KBM-7 (cell line): ENCODE measurements at regions not wholly inside any gene's neighbourhood (a gene's known extent, or its start where the extent isn't known, plus 50 kb on each side); places are given as distances from the start of the nearest gene placed in this dataset.
"Not testable (repeated sequence)": the region's sequence is repeated elsewhere in the genome, so short reads cannot be mapped to it uniquely, and the experiment has no call there.

ENCODE experiments used
- DNase-seq: peaks from one replicate; pipeline ENCODE4 v3.0.0-alpha.2; 2015
- in situ Hi-C: fragments of 300-500 bp; cut with MboI; formaldehyde crosslinking; loops from 2 replicates; pipeline ENCODE4 v1.14.3; 2020; ENCODE audit warnings: low sequenced_read_pairs, low pct_unique_long_range_greater_than_20kb, mixed read lengths

DNA sequence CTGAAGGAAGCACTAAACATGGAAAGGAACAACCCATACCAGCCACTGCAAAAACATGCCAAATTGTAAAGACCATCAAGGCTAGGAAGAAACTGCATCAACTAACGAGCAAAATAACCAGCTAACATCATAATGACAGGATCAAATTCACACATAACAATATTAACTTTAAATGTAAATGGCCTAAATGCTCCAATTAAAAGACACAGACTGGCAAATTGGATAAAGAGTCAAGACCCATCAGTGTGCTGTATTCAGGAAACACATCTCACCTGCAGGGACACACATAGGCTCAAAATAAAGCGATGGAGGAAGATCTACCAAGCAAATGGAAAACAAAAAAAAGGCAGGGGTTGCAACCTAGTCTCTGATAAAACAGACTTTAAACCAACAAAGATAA lies 113.5 kb upstream of the DLG1 start:
- in situ Hi-C loops, DNase-seq: not testable (repeated sequence)

- DNase-seq, in situ Hi-C loops: not testable (repeated sequence)
Measured at GRCh38 chr3:197410170-197410569, 111.8 kb upstream of the DLG1 start.

GRCh38 chr3:197408177-197408957 lies 110.0 kb upstream of the DLG1 start:
- in situ Hi-C loops = no loop called here
- peak; percentile 53 for DNase-seq

DNA sequence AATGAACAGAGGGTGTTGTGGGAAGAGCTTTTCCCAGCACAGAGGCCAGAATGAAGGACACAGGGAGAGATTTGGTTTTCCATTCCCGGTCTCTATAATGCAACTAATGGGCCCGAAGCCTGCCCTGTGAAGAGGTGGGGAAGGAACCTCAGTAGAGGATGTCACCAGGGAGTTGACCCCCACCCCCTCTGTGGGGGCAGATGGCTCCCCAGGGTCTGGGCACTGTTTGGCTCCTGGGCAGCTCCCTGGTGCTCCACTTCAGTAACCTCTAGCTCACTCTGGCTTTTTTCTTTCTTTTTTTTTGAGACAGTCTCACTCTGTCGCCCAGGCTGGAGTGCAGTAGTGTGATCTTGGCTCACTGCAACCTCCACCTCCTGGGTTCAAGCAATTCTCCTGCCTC lies 109.1 kb upstream of the DLG1 start:
- DNase-seq = no peak
- in situ Hi-C loops = no loop called here

DNA sequence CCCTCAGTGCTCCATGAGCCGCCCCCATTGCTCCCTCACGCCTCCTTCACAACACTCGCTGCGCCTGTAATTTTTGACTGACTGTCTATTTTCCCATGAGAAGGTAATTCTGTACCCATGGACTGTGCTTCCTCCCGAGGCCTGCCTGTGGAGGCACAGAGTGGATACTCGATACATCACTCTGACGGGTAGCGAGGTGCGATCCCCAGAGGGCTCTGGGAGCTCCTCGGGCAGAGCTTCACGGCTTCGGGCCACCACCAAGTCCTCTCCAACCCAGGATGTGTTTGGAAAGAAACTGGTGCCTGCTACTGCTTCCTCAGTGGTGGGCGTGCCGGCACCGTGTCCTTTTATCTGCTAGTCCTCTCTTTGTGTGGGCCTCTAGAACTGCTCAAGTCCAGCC lies 108.6 kb upstream of the DLG1 start:
- no peak for DNase-seq
- in situ Hi-C loops = no loop called here

DNA sequence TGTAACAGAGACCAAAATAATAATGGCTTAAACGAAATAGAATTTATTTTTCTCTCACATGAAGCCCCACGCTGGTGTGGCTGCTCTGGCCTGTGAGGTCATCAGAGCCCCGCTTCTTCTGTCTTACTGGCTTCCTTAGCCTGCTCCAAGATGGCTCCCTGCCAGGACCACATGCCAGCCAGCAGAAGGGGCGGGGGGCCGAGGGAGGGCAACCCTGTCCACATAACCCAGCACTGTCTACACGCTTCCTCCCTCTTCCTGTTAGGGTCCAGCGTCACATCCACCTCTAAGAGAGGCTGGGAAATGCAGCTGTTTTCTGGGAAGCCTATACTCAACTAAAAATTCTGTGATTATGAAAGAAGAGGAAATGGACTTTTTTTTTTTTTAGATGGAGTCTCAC lies 107.9 kb upstream of the DLG1 start:
- in situ Hi-C loops = no loop called here
- no peak for DNase-seq

DNA sequence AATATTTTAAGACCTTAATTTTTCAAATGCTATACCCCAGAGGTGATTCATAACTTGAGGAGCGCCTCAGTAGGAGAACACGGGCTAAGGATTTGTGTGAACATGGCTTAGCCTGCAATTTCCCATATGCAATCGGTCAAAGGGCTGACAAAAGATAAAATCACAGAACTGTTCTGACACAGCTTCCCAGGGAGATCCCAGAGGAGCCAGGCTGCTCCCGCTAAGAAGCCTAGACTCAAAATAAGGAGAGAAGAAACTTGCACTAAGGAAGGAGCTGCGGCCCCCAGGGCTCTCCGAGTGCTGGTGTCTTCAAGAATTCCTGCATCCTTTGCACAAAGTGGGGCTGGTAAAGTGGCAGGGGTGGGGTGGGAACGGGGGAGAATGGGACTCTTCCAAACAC lies 106.3 kb upstream of the DLG1 start:
- in situ Hi-C loops = no loop called here
- DNase-seq = no peak

DNA sequence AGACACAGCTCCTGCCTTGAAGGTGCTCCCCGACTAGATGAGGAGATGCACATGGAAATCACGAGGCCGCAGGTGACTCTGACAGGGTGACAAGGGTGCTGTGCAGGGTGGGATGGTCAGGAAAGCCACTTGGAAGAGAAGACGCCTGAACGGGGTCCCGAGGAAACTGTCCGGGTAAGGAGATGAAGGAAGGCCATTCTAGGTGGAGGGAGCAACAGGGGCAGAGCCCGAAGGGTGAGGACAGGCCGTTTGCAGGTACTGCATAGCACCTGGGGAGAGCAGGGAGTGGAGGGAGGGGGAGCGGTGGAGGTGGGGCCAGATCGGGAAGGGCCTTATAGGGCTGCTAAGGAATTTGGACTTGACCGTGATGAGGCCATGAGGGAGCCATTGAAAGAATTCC lies 105.6 kb upstream of the DLG1 start:
- in situ Hi-C loops = no loop called here
- DNase-seq = no peak

DNA sequence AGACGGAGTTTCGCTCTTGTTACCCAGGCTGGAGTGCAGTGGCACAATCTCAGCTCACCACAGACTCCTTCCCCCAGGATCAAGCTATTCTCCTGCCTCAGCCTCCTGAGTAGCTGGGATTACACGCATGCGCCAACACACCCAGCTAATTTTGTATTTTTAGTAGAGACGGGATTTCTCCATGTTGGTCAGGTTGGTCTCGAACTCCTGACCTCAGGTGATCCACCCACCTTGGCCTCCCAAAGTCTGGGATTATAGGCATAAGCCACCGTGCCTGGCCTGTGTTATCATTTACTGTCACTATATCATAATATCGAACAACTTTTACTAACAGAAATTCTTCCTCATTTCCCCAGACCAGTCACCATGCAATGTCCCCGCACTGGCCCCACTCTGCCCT lies 104.0 kb upstream of the DLG1 start:
- in situ Hi-C loops, DNase-seq: not testable (repeated sequence)

DNA sequence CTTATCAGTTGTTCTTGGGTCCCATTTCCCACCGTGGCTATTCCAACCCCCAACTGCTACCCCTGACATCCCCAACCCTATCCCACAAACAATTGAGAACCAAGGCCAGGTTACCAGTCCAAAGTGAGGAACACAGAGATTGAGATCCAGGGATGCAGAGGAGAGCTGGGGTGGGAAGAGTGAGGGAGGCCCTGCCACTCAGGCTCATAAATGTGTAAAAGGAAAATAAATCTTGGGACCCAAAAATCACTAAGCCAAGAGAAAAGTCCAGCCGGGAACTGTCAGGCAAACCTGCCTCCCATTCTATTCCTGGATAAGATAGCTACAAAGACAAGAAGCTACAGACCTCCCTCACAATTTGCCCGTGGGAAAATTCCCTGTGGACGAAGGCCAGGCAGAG lies 101.1 kb upstream of the DLG1 start:
- DNase-seq = no peak
- in situ Hi-C loops = no loop called here

DNA sequence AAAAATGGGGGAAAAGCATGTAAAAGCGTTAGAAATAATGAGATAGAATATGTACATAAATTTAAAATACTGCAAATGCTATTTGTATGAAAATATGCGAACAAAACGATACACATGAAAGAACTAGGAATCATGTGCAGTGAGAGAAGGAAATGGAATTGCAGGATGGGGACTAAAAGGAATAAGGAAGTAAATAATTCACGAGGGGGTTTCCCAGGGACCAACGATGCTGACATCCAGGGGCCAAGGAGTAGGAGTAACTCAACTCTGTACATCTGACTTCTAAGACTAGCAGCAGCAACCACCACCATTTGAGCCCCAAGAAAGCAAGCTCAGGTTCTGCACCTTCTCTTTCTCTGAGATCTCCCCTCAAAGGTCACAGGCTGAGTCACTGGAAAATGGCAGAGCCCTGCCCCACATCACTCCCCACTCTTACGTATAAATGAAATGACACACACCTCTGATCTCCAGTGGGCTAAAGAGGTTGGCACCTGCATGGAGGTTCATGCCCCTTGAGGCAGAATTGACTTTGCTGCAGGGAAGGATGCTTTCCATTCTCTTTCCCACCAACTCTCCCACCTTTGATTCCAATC lies 100.0 kb upstream of the DLG1 start:
- in situ Hi-C loops = no loop called here
- DNase-seq = no peak

DNA sequence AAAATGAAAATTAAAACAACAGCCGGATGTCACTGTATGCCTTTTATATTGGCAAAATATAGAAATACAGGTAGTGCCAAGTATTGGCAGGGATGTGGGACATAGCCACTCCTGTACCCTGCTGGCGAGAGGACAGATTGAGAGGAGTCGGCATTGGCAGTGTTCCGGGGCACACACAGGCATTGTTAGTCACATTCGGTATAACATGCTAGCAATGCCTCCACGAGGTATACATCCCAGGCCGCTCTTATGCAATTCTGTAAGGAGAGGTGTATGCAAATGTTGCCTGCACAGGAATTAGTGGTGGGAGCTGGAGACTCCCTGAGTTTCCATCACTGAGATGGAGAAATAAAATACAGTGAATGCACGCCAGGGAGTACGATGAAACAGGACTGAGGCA lies 99.4 kb upstream of the DLG1 start:
- in situ Hi-C loops = no loop called here
- DNase-seq = no peak

DNA sequence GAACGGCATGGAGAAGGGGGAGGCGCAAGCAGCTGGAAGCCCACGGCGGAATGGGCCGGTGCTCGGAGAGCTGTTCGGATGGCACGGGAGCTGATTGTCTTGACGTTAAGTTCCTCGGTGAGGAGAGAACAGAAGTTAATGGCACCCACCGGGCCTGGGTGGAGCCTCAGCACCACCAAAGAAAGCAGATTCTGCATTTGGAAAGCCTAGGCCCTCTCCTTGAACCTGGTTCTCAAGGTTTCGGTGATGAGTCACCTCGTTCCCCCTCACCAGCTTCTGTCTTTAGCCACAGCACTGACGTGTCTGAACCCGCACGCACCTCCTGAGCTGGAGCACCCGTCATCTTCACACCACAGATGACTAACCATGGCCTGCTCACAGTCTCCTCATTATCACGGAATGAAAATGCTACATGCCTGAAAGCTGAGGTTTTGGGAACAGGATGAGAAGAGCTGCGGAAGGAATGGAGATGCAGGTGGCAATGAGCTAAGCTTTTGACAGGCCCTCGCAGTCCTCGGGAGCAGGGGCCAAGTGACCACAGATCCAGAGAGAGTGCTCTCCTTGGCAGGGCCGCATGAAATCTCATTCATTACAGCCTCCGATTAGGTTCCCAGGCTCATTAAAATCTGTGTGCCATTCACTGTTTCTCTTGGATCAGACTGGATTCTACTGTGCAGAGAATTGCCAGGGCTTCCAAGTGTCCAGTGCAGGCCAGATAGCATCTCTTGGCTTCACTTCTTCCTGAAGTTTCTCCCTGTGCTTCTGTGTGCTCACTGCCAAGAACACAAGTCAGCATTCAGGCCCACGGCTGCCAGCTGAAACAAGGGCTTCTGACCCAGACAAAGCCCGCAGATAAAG lies 96.3 kb upstream of the DLG1 start:
- in situ Hi-C loops = no loop called here
- DNase-seq = peak; percentile 15

DNA sequence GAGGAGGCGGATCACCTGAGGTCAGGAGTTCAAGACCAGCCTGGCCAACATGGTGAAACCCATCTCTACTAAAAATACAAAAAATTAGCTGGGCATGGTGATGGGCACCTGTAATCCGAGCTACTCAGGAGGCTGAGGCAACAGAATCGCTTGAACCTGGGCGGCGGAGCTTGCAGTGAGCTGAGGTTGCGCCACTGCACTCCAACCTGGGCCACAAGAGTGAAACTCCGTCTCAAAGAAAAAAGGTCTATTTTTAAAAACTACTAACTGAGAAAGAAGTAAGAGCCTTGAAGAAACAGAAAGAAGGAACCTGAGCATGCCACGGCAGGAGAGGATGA lies 95.7 kb upstream of the DLG1 start:
- DNase-seq, in situ Hi-C loops: not testable (repeated sequence)

DNA sequence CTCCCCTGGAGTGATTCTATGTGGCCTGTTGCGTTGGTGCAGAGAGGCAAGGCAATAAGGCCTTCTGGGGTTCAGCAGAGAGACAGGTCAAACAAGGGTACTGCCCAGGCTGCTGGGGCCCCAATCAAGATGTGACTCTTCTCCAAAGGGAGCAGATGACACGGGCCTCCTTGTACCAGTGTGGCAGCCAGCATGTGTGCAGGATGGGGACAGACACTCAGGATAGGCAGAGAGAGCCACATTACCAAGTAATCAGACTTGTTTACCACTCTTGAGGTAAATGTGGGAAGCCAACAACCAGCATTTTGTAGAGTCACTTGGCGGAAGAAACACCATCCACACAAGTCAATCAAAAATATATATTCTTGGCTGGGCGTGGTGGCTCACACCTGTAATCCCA lies 95.3 kb upstream of the DLG1 start:
- no peak for DNase-seq
- in situ Hi-C loops = no loop called here

- in situ Hi-C loops = no loop called here
- DNase-seq = no peak
Measured at GRCh38 chr3:197392961-197393360, 94.5 kb upstream of the DLG1 start.

DNA sequence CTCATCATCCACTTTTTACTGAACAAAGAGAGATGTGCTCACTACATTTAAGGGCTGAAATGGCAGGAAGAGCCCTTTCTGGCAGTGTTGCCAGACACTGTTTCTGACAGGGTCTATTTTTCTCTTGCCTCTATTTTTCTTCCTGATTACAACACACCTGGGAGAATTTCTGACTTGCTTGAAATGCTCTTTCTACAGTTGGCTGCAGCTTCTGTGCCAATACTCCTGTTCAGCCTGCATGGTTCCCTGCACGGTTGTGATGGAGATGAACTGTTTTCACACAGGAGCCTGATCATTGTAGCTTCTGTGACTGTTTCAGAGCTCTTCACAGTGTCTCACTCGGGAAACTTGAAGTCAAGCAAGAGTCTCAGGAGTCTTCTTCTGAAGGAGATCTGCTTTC lies 83.0 kb upstream of the DLG1 start:
- in situ Hi-C loops = no loop called here

DNA sequence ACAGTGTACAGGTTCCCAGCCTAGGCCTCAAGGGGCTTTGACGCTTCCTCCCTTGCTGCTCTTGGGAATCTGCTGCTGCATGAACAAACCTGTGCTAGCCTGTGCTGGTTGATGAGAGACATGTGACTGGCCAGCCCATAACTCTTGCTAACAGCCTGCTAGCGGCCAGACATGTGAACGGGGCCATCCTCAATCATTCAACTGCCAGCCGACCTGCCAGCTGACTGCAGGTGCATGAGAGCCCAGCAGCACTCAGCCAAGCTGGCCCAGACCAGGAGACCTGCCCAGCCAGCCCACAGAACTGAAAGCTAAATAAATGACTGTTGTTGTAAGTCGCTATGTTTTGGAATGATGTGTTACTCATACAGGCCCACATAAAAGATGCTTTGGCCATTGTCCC lies 82.4 kb upstream of the DLG1 start:
- in situ Hi-C loops = no loop called here
- DNase-seq = no peak

More for the DNA sequence above, 83.0 kb upstream of the DLG1 start:
- no peak for DNase-seq

DNA sequence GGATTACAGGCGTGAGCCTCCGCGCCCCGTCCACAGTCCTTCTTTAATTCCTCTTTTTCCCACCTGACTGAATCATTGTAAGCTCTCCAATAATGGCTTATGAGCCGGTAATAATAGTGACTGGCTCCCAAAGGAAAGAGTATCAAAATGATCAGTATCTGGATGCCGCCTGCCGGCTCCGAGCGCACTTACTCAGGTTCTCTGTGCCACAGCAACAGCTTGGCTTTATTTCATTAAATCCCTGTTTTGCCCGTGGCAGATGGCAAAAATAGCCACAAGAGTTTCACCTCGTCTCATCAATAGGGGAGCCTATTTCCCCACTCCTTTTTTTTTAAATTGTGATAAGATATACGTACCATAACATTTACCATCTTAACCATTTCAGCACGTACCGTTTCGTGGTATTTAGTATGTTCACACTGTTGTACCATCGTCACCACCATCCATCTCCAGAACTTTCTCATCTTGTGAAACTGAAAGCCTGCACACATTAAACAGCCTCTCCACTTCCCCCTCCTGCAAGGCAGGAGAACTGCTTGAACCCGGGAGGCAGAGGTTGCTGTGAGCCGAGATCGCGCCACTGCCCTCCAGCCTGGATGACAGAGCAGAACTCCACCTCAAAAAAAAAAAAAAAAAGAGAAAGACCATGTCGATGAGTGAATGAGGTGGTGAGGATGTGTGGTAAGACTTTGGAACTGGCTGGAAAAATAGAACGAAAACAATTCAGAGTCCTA lies 80.7 kb upstream of the DLG1 start:
- DNase-seq = peak; percentile 9
- in situ Hi-C loops = no loop called here
